ENCODE measurements at regions not wholly inside any gene's neighbourhood (a gene's known extent, or its start where the extent isn't known, plus 50 kb on each side); places are given as distances from the start of the nearest gene placed in this dataset.

DNA sequence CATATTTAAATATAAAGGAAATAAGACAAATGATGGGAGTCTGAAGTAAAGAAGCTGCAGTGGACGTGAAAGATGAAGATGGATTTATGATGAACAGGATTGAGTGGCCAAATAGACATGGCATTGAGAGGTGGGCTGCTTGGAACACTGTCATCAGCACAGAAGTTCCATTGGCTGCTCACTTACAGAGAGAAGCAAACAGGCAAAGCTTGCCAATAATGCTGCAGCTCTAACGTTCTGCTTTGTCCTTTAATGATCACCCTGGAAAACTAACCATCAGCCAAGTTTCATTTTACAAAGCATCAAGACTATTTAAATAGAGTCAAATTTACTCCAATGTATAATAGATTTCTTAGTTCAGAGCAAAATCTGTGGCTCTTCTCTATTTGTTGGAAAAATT, 721.4 kb downstream of the TMTC2 start:
- no peak overlapping the region for H2AK5ac ChIP-seq (ENCODE audit: low read depth, low read length)
- H3K9me1 ChIP-seq (ENCODE audit: insufficient read depth, low read length) = no peaks in the 10 kb centered on the region
- no peak overlapping the region for H3K4ac ChIP-seq (ENCODE audit: low read depth, low read length)
- H3K9ac ChIP-seq (ENCODE audit: low read depth, low read length) = no peak overlapping the region
- H4K91ac ChIP-seq (ENCODE audit: insufficient read depth, low read depth, low read length) = no peak overlapping the region
- H3K9me3 ChIP-seq (ENCODE audit: control insufficient read depth, insufficient read depth, low read length) = peaks cover 4% of the 10 kb centered on the region; the same call in 1 of the 2 replicates
- H3K18ac ChIP-seq (ENCODE audit: low read depth, low read length) = no peak overlapping the region
- H2BK5ac ChIP-seq (ENCODE audit: low read depth, low read length, poor library complexity, severe bottlenecking) = no peak overlapping the region
- H3K14ac ChIP-seq (replicated peaks; ENCODE audit: low read depth, low read length) = no peak overlapping the region
- H3K79me1 ChIP-seq (ENCODE audit: low read depth in 1 of 2, low read length in 2 of 2) = no peaks in the 10 kb centered on the region
- intact Hi-C loops (cut with micrococcal nuclease) = no loop called here
- ChIA-PET POLR2A (ENCODE audit: unreplicated experiment) (no interaction called here), CTCF (no interaction called here)
- ATAC-seq (ENCODE audit: low read depth) = no peak
- no peak overlapping the region for H3K4me3 ChIP-seq (ENCODE audit: insufficient read depth, low read depth, low read length)
- no TSS peak for BruUV-seq (replicated peaks)
- no peak overlapping the region for H3K27ac ChIP-seq (ENCODE audit: insufficient read depth, low read length)
- H2AK9ac ChIP-seq (replicated peaks; ENCODE audit: low read depth, low read length, poor library complexity) = no peak overlapping the region
- no peak overlapping the region for H2AFZ ChIP-seq (replicated peaks; ENCODE audit: low read length, poor library complexity)
- H3K56ac ChIP-seq (ENCODE audit: extremely low read depth, insufficient read depth, low read length) = no peak overlapping the region
- no peaks in the 10 kb centered on the region for H3K4me1 ChIP-seq (ENCODE audit: control insufficient read depth, insufficient read depth, low read length)
- H4K5ac ChIP-seq (ENCODE audit: low read depth, low read length) = no peak overlapping the region
- no peak overlapping the region for H2BK20ac ChIP-seq (ENCODE audit: low read depth, low read length)
- no peaks in the 10 kb centered on the region for H3K36me3 ChIP-seq (ENCODE audit: control insufficient read depth, insufficient read depth, low read length)
- H3K23ac ChIP-seq (ENCODE audit: low read depth, low read length) = no peak overlapping the region
- H2BK120ac ChIP-seq (ENCODE audit: low read depth, low read length) = no peak overlapping the region
- TF ChIP-seq MXI1 (IDR thresholded peaks at IDR 0.05; ENCODE audit: borderline replicate concordance, low read depth, low read length) (no peak), RCOR1 (IDR thresholded peaks at IDR 0.05; ENCODE audit: insufficient replicate concordance, low read length) (no peak), USF2 (IDR thresholded peaks at IDR 0.05; ENCODE audit: low read depth, low read length) (no peak), FOS (IDR thresholded peaks at IDR 0.05; ENCODE audit: low read depth, low read length) (no peak)
- H2BK15ac ChIP-seq (ENCODE audit: low read depth, low read length) = no peak overlapping the region
- H3K4me2 ChIP-seq (ENCODE audit: low read depth, low read length) = no peak overlapping the region
- no peak overlapping the region for H4K8ac ChIP-seq (ENCODE audit: low read depth in 2 of 2, low read length in 2 of 2)
- in situ Hi-C loops (cut with MboI; ENCODE audit: low sequenced_read_pairs) = no loop called here
- WGBS, 2 experiments (ENCODE audit: extremely low coverage in 2 of 2, insufficient read length in 1 of 2) = no CpG with 5 or more reads among the region's 2 CpGs
- no peak for DNase-seq
- H4K20me1 ChIP-seq (ENCODE audit: insufficient read depth, low read length) = no peaks in the 10 kb centered on the region
- H3K27me3 ChIP-seq (ENCODE audit: control insufficient read depth, insufficient read depth, low read length) = no peaks in the 10 kb centered on the region
- dilution Hi-C loops (cut with HindIII; ENCODE audit: low sequenced_read_pairs, unreplicated experiment) = no loop called here

Measured in IMR-90 (cell line).